ENCODE measurements at regions not wholly inside any gene's neighbourhood (a gene's known extent, or its start where the extent isn't known, plus 50 kb on each side); places are given as distances from the start of the nearest gene placed in this dataset.

DNA sequence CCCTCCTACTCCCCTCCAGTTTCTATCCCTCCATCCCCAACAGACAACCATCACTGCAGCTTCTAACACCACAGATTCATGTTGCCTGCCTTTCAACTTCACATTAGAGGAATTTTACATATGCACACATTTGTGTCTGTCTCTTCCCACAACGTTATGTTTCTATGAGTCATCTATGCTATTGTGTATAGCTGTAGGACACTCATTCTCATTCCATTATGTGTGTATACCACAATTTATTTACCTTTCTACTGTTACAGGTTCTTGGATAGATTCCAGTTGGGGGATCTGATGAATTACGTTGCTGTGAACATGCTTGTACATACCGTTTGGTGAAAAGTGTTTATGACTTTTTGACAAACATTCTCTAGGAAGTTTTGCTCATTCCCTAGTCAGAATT is 58.8 kb upstream of the TRPC3 start:
- ChIA-PET POLR2A (no interaction called here), CTCF (ENCODE audit: low intra/inter-chr PET ratio, low total read pairs) (no interaction called here)
- DNase-seq (ENCODE audit: low spot score) (no peak), ATAC-seq (no peak), FAIRE-seq (no peak)
- no peaks in the 10 kb centered on the region for H4K20me1 ChIP-seq (ENCODE audit: insufficient read depth, low read length)
- in situ Hi-C loops (cut with HindIII; ENCODE audit: extremely low pct_ligation_motif_present, low pct_unique_long_range_greater_than_20kb) (no loop called here), intact Hi-C loops (cut with micrococcal nuclease; ENCODE audit: unreplicated experiment) (no loop called here)
- H2AFZ ChIP-seq (ENCODE audit: low read length), result no peak overlapping the region
- no TSS peak for BruUV-seq (replicated peaks)
- no peaks in the 10 kb centered on the region for H3K9me3 ChIP-seq (ENCODE audit: low read length)
- no peak overlapping the region for H3K9ac ChIP-seq (ENCODE audit: insufficient read depth, low read depth, low read length)
- H3K27ac ChIP-seq (ENCODE audit: extremely low read length, insufficient read depth, low read length), result no peak overlapping the region
- H3K4me2 ChIP-seq (ENCODE audit: low read depth, low read length), result no peak overlapping the region
- no peaks in the 10 kb centered on the region for H3K4me1 ChIP-seq (ENCODE audit: insufficient read depth, low read length)
- H3K36me3 ChIP-seq (replicated peaks in 1 of 2; ENCODE audit: control insufficient read depth in 1 of 2, insufficient read depth in 2 of 2, low read length in 2 of 2), result no peaks in the 10 kb centered on the region
- H3K79me2 ChIP-seq (ENCODE audit: insufficient read depth, low read length), result no peaks in the 10 kb centered on the region
- H3K4me3 ChIP-seq (replicated peaks in 1 of 3; ENCODE audit: insufficient read depth in 1 of 3, low read depth in 2 of 3, low read length in 3 of 3), result no peak overlapping the region
- no peaks in the 10 kb centered on the region; a peak in 1 of 5 replicates for H3K27me3 ChIP-seq (ENCODE audit: control insufficient read depth in 1 of 2, insufficient read depth in 2 of 2, low read length in 2 of 2)
- WGBS (ENCODE audit: low lambda C conversion rate), result 1% methylated on average over 3 of the region's 3 CpGs
- TF ChIP-seq ZNF660 (CRISPR knock-in tag; IDR thresholded peaks at IDR 0.05; ENCODE audit: borderline replicate concordance, low read depth), result no peak
- TF ChIP-seq ZNF44 (CRISPR knock-in tag; IDR thresholded peaks at IDR 0.05), result no peak
- TF ChIP-seq SIX1 (CRISPR knock-in tag; IDR thresholded peaks at IDR 0.05; ENCODE audit: borderline replicate concordance), result no peak
- TF ChIP-seq, protein P1, sequence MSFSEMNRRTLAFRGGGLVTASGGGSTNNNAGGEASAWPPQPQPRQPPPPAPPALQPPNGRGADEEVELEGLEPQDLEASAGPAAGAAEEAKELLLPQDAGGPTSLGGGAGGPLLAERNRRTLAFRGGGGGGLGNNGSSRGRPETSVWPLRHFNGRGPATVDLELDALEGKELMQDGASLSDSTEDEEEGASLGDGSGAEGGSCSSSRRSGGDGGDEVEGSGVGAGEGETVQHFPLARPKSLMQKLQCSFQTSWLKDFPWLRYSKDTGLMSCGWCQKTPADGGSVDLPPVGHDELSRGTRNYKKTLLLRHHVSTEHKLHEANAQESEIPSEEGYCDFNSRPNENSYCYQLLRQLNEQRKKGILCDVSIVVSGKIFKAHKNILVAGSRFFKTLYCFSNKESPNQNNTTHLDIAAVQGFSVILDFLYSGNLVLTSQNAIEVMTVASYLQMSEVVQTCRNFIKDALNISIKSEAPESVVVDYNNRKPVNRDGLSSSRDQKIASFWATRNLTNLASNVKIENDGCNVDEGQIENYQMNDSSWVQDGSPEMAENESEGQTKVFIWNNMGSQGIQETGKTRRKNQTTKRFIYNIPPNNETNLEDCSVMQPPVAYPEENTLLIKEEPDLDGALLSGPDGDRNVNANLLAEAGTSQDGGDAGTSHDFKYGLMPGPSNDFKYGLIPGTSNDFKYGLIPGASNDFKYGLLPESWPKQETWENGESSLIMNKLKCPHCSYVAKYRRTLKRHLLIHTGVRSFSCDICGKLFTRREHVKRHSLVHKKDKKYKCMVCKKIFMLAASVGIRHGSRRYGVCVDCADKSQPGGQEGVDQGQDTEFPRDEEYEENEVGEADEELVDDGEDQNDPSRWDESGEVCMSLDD (CRISPR knock-in tag; IDR thresholded peaks at IDR 0.05; ENCODE audit: borderline replicate concordance), result no peak
- TF ChIP-seq, protein P2, sequence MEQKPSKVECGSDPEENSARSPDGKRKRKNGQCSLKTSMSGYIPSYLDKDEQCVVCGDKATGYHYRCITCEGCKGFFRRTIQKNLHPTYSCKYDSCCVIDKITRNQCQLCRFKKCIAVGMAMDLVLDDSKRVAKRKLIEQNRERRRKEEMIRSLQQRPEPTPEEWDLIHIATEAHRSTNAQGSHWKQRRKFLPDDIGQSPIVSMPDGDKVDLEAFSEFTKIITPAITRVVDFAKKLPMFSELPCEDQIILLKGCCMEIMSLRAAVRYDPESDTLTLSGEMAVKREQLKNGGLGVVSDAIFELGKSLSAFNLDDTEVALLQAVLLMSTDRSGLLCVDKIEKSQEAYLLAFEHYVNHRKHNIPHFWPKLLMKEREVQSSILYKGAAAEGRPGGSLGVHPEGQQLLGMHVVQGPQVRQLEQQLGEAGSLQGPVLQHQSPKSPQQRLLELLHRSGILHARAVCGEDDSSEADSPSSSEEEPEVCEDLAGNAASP (CRISPR knock-in tag; IDR thresholded peaks at IDR 0.05; ENCODE audit: borderline replicate concordance), result no peak
- TF ChIP-seq ZNF33B (CRISPR knock-in tag; IDR thresholded peaks at IDR 0.05), result no peak

All from HepG2 (cell line).